ENCODE measurements at regions not wholly inside any gene's neighbourhood (a gene's known extent, or its start where the extent isn't known, plus 50 kb on each side); places are given as distances from the start of the nearest gene placed in this dataset.

DNA sequence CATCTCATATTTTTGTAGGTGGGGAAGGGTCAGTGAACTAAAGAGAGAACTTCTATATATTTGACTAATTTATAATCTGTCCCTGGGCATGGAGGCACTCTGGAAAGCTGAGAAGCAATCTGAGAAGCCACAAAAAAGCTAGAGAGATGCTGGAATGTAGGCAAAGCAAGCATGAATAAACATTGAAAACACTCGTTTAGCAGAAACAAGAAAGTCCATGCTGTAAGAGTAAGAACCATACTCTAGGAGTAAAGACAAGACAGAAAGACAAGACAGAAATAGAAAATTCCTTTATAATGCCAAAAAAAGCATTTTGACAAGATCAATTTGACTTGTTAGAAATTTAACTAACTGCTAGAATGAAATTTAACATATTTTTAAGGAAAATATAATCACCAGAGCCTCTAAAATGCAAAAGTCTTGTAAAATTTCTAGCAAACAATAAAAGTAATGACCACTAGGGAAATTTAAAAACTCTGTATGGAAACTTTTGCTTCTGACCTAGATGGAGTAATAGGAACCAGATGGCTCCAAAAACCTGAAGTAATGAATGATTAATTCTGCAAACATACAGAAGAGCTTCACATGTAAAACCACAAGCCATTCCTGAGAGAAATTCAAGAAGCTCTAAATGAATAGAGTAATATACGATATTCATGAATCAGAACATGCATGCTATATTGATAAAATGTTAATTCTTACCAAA is 625.7 kb upstream of the PTCHD4 start:
- no peak overlapping the region for H3K23ac ChIP-seq (ENCODE audit: low read length in 2 of 2)
- H3K4me3 ChIP-seq (ENCODE audit: insufficient read depth in 1 of 2, low read depth in 1 of 2, low read length in 2 of 2), result no peak overlapping the region
- no peak overlapping the region for H2BK5ac ChIP-seq (ENCODE audit: low read depth, low read length, poor library complexity, severe bottlenecking)
- H2AK5ac ChIP-seq (ENCODE audit: low read length, severe bottlenecking), result no peak overlapping the region
- H3K9me3 ChIP-seq (ENCODE audit: control insufficient read depth, low read length), result peaks cover 2% of the 10 kb centered on the region
- H3K27me3 ChIP-seq (ENCODE audit: control insufficient read depth in 1 of 2, insufficient read depth in 1 of 2, low read length in 2 of 2), result no peaks in the 10 kb centered on the region
- H2BK12ac ChIP-seq (ENCODE audit: low read length in 2 of 2), result no peak overlapping the region
- DNase-seq, result peak; percentile 7
- H3K4me2 ChIP-seq (ENCODE audit: low read length, poor library complexity, severe bottlenecking), result no peak overlapping the region
- no peak overlapping the region for H3K4ac ChIP-seq (ENCODE audit: low read depth in 1 of 2, low read length in 2 of 2)
- H4K91ac ChIP-seq (ENCODE audit: low read length), result no peak overlapping the region
- H3K18ac ChIP-seq (ENCODE audit: low read depth in 1 of 2, low read length in 2 of 2), result no peak overlapping the region
- WGBS, result no CpG with 5 or more reads among the region's 2 CpGs
- no peak overlapping the region for H2BK120ac ChIP-seq (ENCODE audit: low read depth, low read length)
- no peaks in the 10 kb centered on the region for H3K79me1 ChIP-seq (replicated peaks; ENCODE audit: low read length, poor library complexity, severe bottlenecking)
- no peak overlapping the region for H3K14ac ChIP-seq (ENCODE audit: low read length in 2 of 2)
- peak overlapping the region; percentile 75 for H3K9ac ChIP-seq (ENCODE audit: low read length)
- H3K36me3 ChIP-seq (ENCODE audit: control insufficient read depth in 1 of 2, insufficient read depth in 2 of 2, low read depth in 1 of 2, low read length in 2 of 2), result no peaks in the 10 kb centered on the region
- no peaks in the 10 kb centered on the region for H3K4me1 ChIP-seq (ENCODE audit: control insufficient read depth, insufficient read depth, low read depth, low read length)
- H2AFZ ChIP-seq (ENCODE audit: low read depth, low read length), result no peak overlapping the region
- H4K8ac ChIP-seq (ENCODE audit: low read length), result no peak overlapping the region
- no peak overlapping the region for H2BK15ac ChIP-seq (ENCODE audit: low read depth, poor library complexity, severe bottlenecking)
- H3K27ac ChIP-seq (ENCODE audit: low read length, poor library complexity, severe bottlenecking), result no peak overlapping the region

DNA sequence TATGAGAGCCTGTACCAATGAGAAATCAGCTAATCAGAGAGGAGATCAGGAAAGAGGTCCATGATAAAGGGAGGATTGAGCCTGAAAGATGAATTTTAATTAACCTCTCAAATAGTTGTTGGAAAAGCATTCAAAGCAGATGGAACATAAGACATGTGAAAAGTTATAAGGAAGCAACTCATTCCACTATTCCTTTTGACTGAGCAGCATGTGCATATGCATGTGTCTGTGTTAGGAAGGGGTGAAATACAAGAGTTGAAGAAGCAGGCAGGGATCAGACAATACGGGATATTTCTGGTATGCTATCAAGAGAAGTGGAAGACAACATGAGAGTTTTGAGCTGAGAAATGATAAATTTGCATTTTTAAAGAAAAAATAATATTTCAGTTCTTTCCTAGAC is 624.8 kb upstream of the PTCHD4 start:
- Histone ChIP-seq H3K14ac (ENCODE audit: low read length in 2 of 2) (no peak overlapping the region), H4K91ac (ENCODE audit: low read length) (no peak overlapping the region), H3K36me3 (ENCODE audit: control insufficient read depth in 1 of 2, insufficient read depth in 2 of 2, low read depth in 1 of 2, low read length in 2 of 2) (no peaks in the 10 kb centered on the region), H4K8ac (ENCODE audit: low read length) (no peak overlapping the region), H2AFZ (ENCODE audit: low read depth, low read length) (no peak overlapping the region), H3K27me3 (ENCODE audit: control insufficient read depth in 1 of 2, insufficient read depth in 1 of 2, low read length in 2 of 2) (no peaks in the 10 kb centered on the region), H3K9ac (ENCODE audit: low read length) (peak overlapping the region; percentile 75), H3K4me2 (ENCODE audit: low read length, poor library complexity, severe bottlenecking) (no peak overlapping the region), H3K4me1 (ENCODE audit: control insufficient read depth, insufficient read depth, low read depth, low read length) (no peaks in the 10 kb centered on the region), H2BK120ac (ENCODE audit: low read depth, low read length) (no peak overlapping the region), H3K9me3 (ENCODE audit: control insufficient read depth, low read length) (peaks cover 10% of the 10 kb centered on the region), H3K23ac (ENCODE audit: low read length in 2 of 2) (no peak overlapping the region), H3K79me1 (replicated peaks; ENCODE audit: low read length, poor library complexity, severe bottlenecking) (no peaks in the 10 kb centered on the region), H3K4me3 (ENCODE audit: insufficient read depth in 1 of 2, low read depth in 1 of 2, low read length in 2 of 2) (no peak overlapping the region), H3K18ac (ENCODE audit: low read depth in 1 of 2, low read length in 2 of 2) (no peak overlapping the region), H3K4ac (ENCODE audit: low read depth in 1 of 2, low read length in 2 of 2) (no peak overlapping the region), H2AK5ac (ENCODE audit: low read length, severe bottlenecking) (no peak overlapping the region), H2BK15ac (ENCODE audit: low read depth, poor library complexity, severe bottlenecking) (no peak overlapping the region), H3K27ac (ENCODE audit: low read length, poor library complexity, severe bottlenecking) (no peak overlapping the region), H2BK5ac (ENCODE audit: low read depth, low read length, poor library complexity, severe bottlenecking) (no peak overlapping the region), H2BK12ac (ENCODE audit: low read length in 2 of 2) (no peak overlapping the region)
- 100% methylated on average over 1 of the region's 1 CpG for WGBS
- no peak for DNase-seq

DNA sequence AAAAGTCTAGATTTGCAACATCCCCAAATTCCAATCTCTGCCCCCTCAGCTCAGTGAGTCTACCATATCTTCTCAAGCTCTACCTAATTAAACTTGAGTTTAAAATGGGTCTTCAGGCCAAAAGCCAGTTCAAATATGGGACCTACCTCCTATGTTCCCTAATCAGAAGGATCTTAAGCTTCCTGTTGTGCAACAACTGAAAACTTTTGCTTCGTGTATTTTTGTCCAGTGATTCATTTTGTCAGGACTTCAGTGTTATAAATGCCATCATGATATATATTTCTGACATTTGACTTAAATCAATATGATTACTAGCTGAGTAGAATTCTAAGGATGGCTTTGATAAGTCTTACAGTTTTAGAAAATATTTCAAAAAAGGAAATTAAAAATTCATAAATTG is 622.6 kb upstream of the PTCHD4 start:
- no peak overlapping the region for H2AK5ac ChIP-seq (ENCODE audit: low read length, severe bottlenecking)
- no peak overlapping the region for H3K4me2 ChIP-seq (ENCODE audit: low read length, poor library complexity, severe bottlenecking)
- no CpG with 5 or more reads among the region's 1 CpG for WGBS

DNA sequence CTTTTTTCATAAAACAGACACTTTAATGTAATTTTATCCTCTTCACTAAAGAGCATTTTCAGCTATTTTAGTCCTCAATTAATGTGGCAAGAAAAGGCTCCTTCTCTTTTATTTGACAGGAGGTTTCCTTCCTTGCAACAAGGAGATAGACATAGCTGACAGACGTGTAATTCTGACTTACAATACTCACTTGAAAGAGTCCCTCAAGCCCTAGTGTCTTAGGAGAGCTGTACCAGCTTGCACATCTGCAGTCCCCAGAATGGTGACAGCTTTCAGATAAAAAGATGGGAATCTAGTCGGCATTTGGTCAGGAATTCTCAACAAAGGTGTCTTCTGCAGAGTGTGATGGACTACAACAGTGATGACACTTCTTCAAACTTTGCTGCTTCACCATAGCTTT is 603.7 kb upstream of the PTCHD4 start:
- H3K27me3 ChIP-seq (ENCODE audit: control insufficient read depth in 1 of 2, insufficient read depth in 1 of 2, low read length in 2 of 2), result no peaks in the 10 kb centered on the region
- no peak for DNase-seq
- no peak overlapping the region for H4K8ac ChIP-seq (ENCODE audit: low read length)
- WGBS, result 81% methylated on average over 2 of the region's 2 CpGs
- H3K4me1 ChIP-seq (ENCODE audit: control insufficient read depth, insufficient read depth, low read depth, low read length), result no peaks in the 10 kb centered on the region
- H2BK12ac ChIP-seq (ENCODE audit: low read length in 2 of 2), result no peak overlapping the region
- H2BK15ac ChIP-seq (ENCODE audit: low read depth, poor library complexity, severe bottlenecking), result no peak overlapping the region
- H3K9me3 ChIP-seq (ENCODE audit: control insufficient read depth, low read length), result peaks cover 4% of the 10 kb centered on the region
- no peak overlapping the region for H3K4me2 ChIP-seq (ENCODE audit: low read length, poor library complexity, severe bottlenecking)
- no peak overlapping the region for H2BK5ac ChIP-seq (ENCODE audit: low read depth, low read length, poor library complexity, severe bottlenecking)
- no peak overlapping the region for H3K14ac ChIP-seq (ENCODE audit: low read length in 2 of 2)
- no peak overlapping the region for H3K4me3 ChIP-seq (ENCODE audit: insufficient read depth in 1 of 2, low read depth in 1 of 2, low read length in 2 of 2)
- no peak overlapping the region for H3K4ac ChIP-seq (ENCODE audit: low read depth in 1 of 2, low read length in 2 of 2)
- H3K36me3 ChIP-seq (ENCODE audit: control insufficient read depth in 1 of 2, insufficient read depth in 2 of 2, low read depth in 1 of 2, low read length in 2 of 2), result no peaks in the 10 kb centered on the region
- H2AK5ac ChIP-seq (ENCODE audit: low read length, severe bottlenecking), result no peak overlapping the region
- H2AFZ ChIP-seq (ENCODE audit: low read depth, low read length), result no peak overlapping the region
- no peak overlapping the region for H3K23ac ChIP-seq (ENCODE audit: low read length in 2 of 2)
- H3K79me1 ChIP-seq (replicated peaks; ENCODE audit: low read length, poor library complexity, severe bottlenecking), result no peaks in the 10 kb centered on the region
- no peak overlapping the region for H3K9ac ChIP-seq (ENCODE audit: low read length)
- H2BK120ac ChIP-seq (ENCODE audit: low read depth, low read length), result no peak overlapping the region
- H4K91ac ChIP-seq (ENCODE audit: low read length), result no peak overlapping the region
- H3K18ac ChIP-seq (ENCODE audit: low read depth in 1 of 2, low read length in 2 of 2), result no peak overlapping the region
- no peak overlapping the region for H3K27ac ChIP-seq (ENCODE audit: low read length, poor library complexity, severe bottlenecking)

More for the DNA sequence above, 622.6 kb upstream of the PTCHD4 start:
- DNase-seq, result peak; percentile 18
- Histone ChIP-seq H3K36me3 (ENCODE audit: control insufficient read depth in 1 of 2, insufficient read depth in 2 of 2, low read depth in 1 of 2, low read length in 2 of 2) (no peaks in the 10 kb centered on the region), H3K79me1 (replicated peaks; ENCODE audit: low read length, poor library complexity, severe bottlenecking) (no peaks in the 10 kb centered on the region), H3K9me3 (ENCODE audit: control insufficient read depth, low read length) (peaks cover 23% of the 10 kb centered on the region), H3K23ac (ENCODE audit: low read length in 2 of 2) (no peak overlapping the region), H4K91ac (ENCODE audit: low read length) (no peak overlapping the region), H2BK120ac (ENCODE audit: low read depth, low read length) (no peak overlapping the region), H3K27me3 (ENCODE audit: control insufficient read depth in 1 of 2, insufficient read depth in 1 of 2, low read length in 2 of 2) (no peaks in the 10 kb centered on the region), H3K18ac (ENCODE audit: low read depth in 1 of 2, low read length in 2 of 2) (no peak overlapping the region), H3K14ac (ENCODE audit: low read length in 2 of 2) (no peak overlapping the region), H2BK12ac (ENCODE audit: low read length in 2 of 2) (no peak overlapping the region), H2AFZ (ENCODE audit: low read depth, low read length) (no peak overlapping the region), H3K4me1 (ENCODE audit: control insufficient read depth, insufficient read depth, low read depth, low read length) (no peaks in the 10 kb centered on the region), H2BK15ac (ENCODE audit: low read depth, poor library complexity, severe bottlenecking) (no peak overlapping the region), H4K8ac (ENCODE audit: low read length) (no peak overlapping the region), H3K9ac (ENCODE audit: low read length) (no peak overlapping the region), H2BK5ac (ENCODE audit: low read depth, low read length, poor library complexity, severe bottlenecking) (no peak overlapping the region), H3K4me3 (ENCODE audit: insufficient read depth in 1 of 2, low read depth in 1 of 2, low read length in 2 of 2) (no peak overlapping the region), H3K27ac (ENCODE audit: low read length, poor library complexity, severe bottlenecking) (no peak overlapping the region), H3K4ac (ENCODE audit: low read depth in 1 of 2, low read length in 2 of 2) (no peak overlapping the region)
